Ovary (tissue), 7 donors: ENCODE measurements at regions not wholly inside any gene's neighbourhood (a gene's known extent, or its start where the extent isn't known, plus 50 kb on each side); places are given as distances from the start of the nearest gene placed in this dataset.
"Not testable (repeated sequence)": the region's sequence is repeated elsewhere in the genome, so short reads cannot be mapped to it uniquely, and the experiment has no call there.

Experiments
- DNase-seq, 5 donors: peaks; one replicate each; pipeline ENCODE4 v3.0.0-alpha.2; 2019 to 2020
- H3K27ac ChIP-seq, 2 donors: fragments of 200-600 bp; one replicate each; pipeline versions ENCODE4 v1.5.1 to v1.8.0; 2019 to 2022
- H3K27me3 ChIP-seq: fragments of 200-600 bp; one replicate; pipeline ENCODE4 v1.8.0; 2022
- H3K36me3 ChIP-seq: fragments of 200-600 bp; sonication (generic); one replicate; pipeline ENCODE4 v1.5.1; 2019
- H3K4me1 ChIP-seq: one replicate; pipeline ENCODE4 v1.8.1; 2013; ENCODE audit warnings: mild to moderate bottlenecking, moderate library complexity; ENCODE audit not compliant: insufficient read depth
- H3K4me3 ChIP-seq: fragments of 200-600 bp; sonication (generic); one replicate; pipeline ENCODE4 v1.5.1; 2017
- H3K9me3 ChIP-seq, 2 donors: fragments of 200-600 bp in 1 of 2; sonication (generic) in 1 of 2; one replicate each; pipeline versions ENCODE4 v1.5.1 to v1.8.1; 2013 to 2019; ENCODE audit warnings: mild to moderate bottlenecking in 1 of 2, moderate library complexity in 1 of 2
- EP300 ChIP-seq: sonication (generic); formaldehyde crosslinking; IDR thresholded peaks from one replicate; pipeline ENCODE4 v1.6.1; 2017; ENCODE audit warnings: antibody characterized with exemption
- POLR2A ChIP-seq: fragments of 450-650 bp; IDR thresholded peaks from one replicate; pipeline ENCODE4 v1.6.1; 2017; ENCODE audit warnings: antibody characterized with exemption, mild to moderate bottlenecking, moderate library complexity
- WGBS, 3 donors: extraction: QIAGEN DNeasy Blood & Tissue Kit in 1 of 3; methylation state at CpG; one replicate each; pipeline versions ENCODE4 v1.1.5 to v1.1.7; 2013 to 2017; 5-methylcytosine and 5-hydroxymethylcytosine counted together
- intact Hi-C, 4 donors: fragments of 100-400 bp; cut with DNase I; formaldehyde crosslinking; loops; one replicate each; pipeline versions ENCODE4 v1.11.0 to v1.15.1; 2022 to 2023
- TF ChIP-seq, protein P1 (sequence below), 3 donors: fragments of 450-650 bp in 2 of 3; fragments of 200-600 bp in 1 of 3; IDR thresholded peaks; one replicate each; pipeline versions ENCODE4 v1.5.1 to v1.8.0; 2016 to 2022; ENCODE audit warnings: antibody characterized with exemption in 3 of 3, mild to moderate bottlenecking in 1 of 3
- donor health status: DM: no; HTN: no; CAD: no; lungs with moderate emphysema.
- donor health status: DM: no; HTN: no; CAD: no.
- donor health status: Bipolar disorder and iron deficiency.
- donor health status: DM: no; HTN: no; CAD: no.
- donor health status: DM: yes; HTN: yes; CAD: no.

- Histone ChIP-seq H3K27me3 (no peaks in the 10 kb centered on the region), H3K4me1 (no peaks in the 10 kb centered on the region), H3K36me3 (no peaks in the 10 kb centered on the region), H3K9me3 (no peaks in the 10 kb centered on the region), H3K4me3 (no peak overlapping the region), H3K27ac (no peak overlapping the region)
- WGBS, 3 donors: 45 to 65% (median 61%) methylated on average over 5 of the region's 5 CpGs
- intact Hi-C loops: no loop called here
- TF ChIP-seq, protein P1, sequence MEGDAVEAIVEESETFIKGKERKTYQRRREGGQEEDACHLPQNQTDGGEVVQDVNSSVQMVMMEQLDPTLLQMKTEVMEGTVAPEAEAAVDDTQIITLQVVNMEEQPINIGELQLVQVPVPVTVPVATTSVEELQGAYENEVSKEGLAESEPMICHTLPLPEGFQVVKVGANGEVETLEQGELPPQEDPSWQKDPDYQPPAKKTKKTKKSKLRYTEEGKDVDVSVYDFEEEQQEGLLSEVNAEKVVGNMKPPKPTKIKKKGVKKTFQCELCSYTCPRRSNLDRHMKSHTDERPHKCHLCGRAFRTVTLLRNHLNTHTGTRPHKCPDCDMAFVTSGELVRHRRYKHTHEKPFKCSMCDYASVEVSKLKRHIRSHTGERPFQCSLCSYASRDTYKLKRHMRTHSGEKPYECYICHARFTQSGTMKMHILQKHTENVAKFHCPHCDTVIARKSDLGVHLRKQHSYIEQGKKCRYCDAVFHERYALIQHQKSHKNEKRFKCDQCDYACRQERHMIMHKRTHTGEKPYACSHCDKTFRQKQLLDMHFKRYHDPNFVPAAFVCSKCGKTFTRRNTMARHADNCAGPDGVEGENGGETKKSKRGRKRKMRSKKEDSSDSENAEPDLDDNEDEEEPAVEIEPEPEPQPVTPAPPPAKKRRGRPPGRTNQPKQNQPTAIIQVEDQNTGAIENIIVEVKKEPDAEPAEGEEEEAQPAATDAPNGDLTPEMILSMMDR (IDR thresholded peaks at IDR 0.05): no peak
- TF ChIP-seq EP300 (no peak), POLR2A (no peak)
- no peak for DNase-seq
Measured at GRCh38 chr12:62006076-62006732, 254.0 kb upstream of the USP15 start.

DNA sequence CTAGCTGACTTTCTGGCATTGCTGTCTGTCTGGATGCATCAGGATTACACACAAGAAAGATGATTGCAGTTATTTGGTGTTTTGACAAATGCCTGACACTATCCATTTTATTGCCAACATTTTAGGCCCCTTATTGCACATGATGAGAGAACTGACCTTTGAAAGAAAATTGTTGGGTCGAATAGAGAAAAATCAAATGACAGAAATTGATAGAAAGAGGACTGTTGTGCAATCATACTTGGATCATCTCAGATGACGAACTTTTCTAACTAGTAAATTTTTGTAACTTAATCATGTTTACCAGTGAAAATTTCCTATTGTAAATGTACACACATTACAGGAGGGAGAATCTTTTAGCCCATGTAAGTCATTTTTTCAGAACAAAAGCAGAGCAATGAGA, 251.5 kb upstream of the USP15 start:
- Histone ChIP-seq H3K27me3 (no peaks in the 10 kb centered on the region), H3K4me1 (no peaks in the 10 kb centered on the region), H3K9me3 (no peaks in the 10 kb centered on the region), H3K36me3 (no peaks in the 10 kb centered on the region), H3K4me3 (no peak overlapping the region), H3K27ac (no peak overlapping the region)
- 79 to 84% (median 80%) methylated on average over 2 of the region's 2 CpGs for WGBS, 3 donors
- no peak for DNase-seq
- intact Hi-C loops: no loop called here
- no peak for TF ChIP-seq EP300
- TF ChIP-seq, protein P1 (IDR thresholded peaks at IDR 0.05): no peak
- no peak for TF ChIP-seq POLR2A

GRCh38 chr12:62009445-62009844, 250.8 kb upstream of the USP15 start:
- no peaks in the 10 kb centered on the region for H3K36me3 ChIP-seq
- no peaks in the 10 kb centered on the region for H3K4me1 ChIP-seq
- intact Hi-C loops: no loop called here
- no peak overlapping the region for H3K27ac ChIP-seq
- H3K4me3 ChIP-seq: no peak overlapping the region
- no peaks in the 10 kb centered on the region for H3K27me3 ChIP-seq
- no peak for DNase-seq
- H3K9me3 ChIP-seq: no peaks in the 10 kb centered on the region
- TF ChIP-seq EP300 (no peak), POLR2A (no peak)
- TF ChIP-seq, protein P1 (IDR thresholded peaks at IDR 0.05): no peak
- 95 to 96% (median 95%) methylated on average over 5 of the region's 5 CpGs for WGBS, 3 donors

DNA sequence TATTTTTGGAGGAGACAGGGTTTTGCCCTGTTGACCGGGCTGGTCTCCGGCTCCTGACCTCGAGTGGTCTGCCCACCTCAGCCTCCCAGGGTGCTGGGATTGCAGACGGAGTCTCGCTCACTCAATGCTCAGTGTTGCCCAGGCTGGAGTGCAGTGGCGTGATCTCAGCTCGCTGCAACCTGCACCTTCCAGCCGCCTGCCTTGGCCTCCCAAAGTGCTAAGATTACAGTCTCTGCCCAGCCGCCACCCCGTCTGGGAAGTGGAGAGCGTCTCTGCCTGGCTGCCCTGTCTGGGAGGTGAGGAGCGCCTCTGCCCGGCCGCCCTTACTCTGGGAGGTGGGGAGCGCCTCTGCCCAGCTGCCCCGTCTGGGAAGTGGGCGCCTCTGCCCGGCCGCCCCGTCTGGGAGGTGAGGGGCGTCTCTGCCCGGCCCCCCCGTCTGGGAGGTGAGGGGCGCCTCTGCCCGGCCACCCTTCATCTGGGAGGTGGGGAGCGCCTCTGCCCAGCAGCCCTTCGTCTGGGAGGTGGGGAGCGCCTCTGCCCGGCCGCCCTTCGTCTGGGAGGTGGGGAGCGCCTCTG, 249.8 kb upstream of the USP15 start:
- H3K36me3 ChIP-seq, H3K9me3 ChIP-seq, H3K4me1 ChIP-seq, intact Hi-C loops, H3K27me3 ChIP-seq, H3K4me3 ChIP-seq, H3K27ac ChIP-seq, DNase-seq: not testable (repeated sequence)
- WGBS, 3 donors: 94 to 96% (median 95%) methylated on average over 27 to 32 of the region's 32 CpGs

GRCh38 chr12:62010973-62011372, 249.2 kb upstream of the USP15 start:
- DNase-seq, H3K4me1 ChIP-seq, H3K27ac ChIP-seq, intact Hi-C loops, H3K36me3 ChIP-seq, H3K4me3 ChIP-seq, H3K9me3 ChIP-seq, H3K27me3 ChIP-seq: not testable (repeated sequence)
- 91 to 94% (median 93%) methylated on average over 13 to 20 of the region's 22 CpGs for WGBS, 3 donors
